PC-9 (cell line): ENCODE measurements at regions not wholly inside any gene's neighbourhood (a gene's known extent, or its start where the extent isn't known, plus 50 kb on each side); places are given as distances from the start of the nearest gene placed in this dataset.
"Not testable (repeated sequence)": the region's sequence is repeated elsewhere in the genome, so short reads cannot be mapped to it uniquely, and the experiment has no call there.

Source experiments
- BruUV-seq: library from RNA; stranded (reverse); fragments of 400-500 nt; replicated peaks from 2 replicates; lab custom pipeline; 2021; lab: Mats Ljungman, UMichigan
- CTCF ChIA-PET: fragments of 300-600 bp; sonication (Branson Sonifier 250); formaldehyde crosslinking; loops from one replicate; lab custom pipeline; 2022; ENCODE audit warnings: antibody characterized with exemption; lab: Charles Lee
- POLR2A ChIA-PET: fragments of 300-600 bp; sonication (Branson Sonifier 250); formaldehyde crosslinking; loops from one replicate; lab custom pipeline; 2022; ENCODE audit warnings: antibody characterized with exemption; ENCODE audit not compliant: unreplicated experiment; lab: Charles Lee
- DNase-seq, 2 experiments: peaks; one replicate each; pipeline versions ENCODE4 v3.0.0 to v3.0.0-alpha.2; 2015 to 2022; ENCODE audit warnings: mixed read lengths in 1 of 2
- H2AFZ ChIP-seq: fragments of 200-600 bp; sonication (generic); 2 replicates; pipeline ENCODE4 v1.8.1; 2017; ENCODE audit warnings: antibody characterized with exemption
- H3F3A ChIP-seq: fragments of 200-600 bp; sonication (generic); 2 replicates; pipeline ENCODE4 v1.8.1; 2017; ENCODE audit warnings: antibody characterized with exemption, mild to moderate bottlenecking, low read depth; ENCODE audit not compliant: insufficient read depth
- H3K27ac ChIP-seq: fragments of 200-600 bp; sonication (generic); 2 replicates; pipeline ENCODE4 v1.6.1; 2016; ENCODE audit warnings: mixed run types
- H3K27me3 ChIP-seq: fragments of 200-600 bp; sonication (generic); 2 replicates; pipeline ENCODE4 v1.6.1; 2016; ENCODE audit warnings: low read depth, mixed run types; ENCODE audit not compliant: insufficient read depth
- H3K36me3 ChIP-seq: fragments of 200-600 bp; sonication (generic); 2 replicates; pipeline ENCODE4 v1.6.1; 2016; ENCODE audit warnings: low read depth, mixed run types
- H3K4me1 ChIP-seq: fragments of 200-600 bp; sonication (generic); replicated peaks from 2 replicates; pipeline ENCODE4 v1.6.1; 2016; ENCODE audit warnings: mixed run types; ENCODE audit not compliant: insufficient read depth
- H3K4me2 ChIP-seq: fragments of 200-600 bp; sonication (generic); 2 replicates; pipeline ENCODE4 v1.6.1; 2017; ENCODE audit warnings: mixed run types
- H3K4me3 ChIP-seq: fragments of 200-600 bp; sonication (generic); 2 replicates; pipeline ENCODE4 v1.6.1; 2016; ENCODE audit warnings: mixed run types
- H3K79me2 ChIP-seq: fragments of 200-600 bp; sonication (generic); 2 replicates; pipeline ENCODE4 v1.6.1; 2017; ENCODE audit warnings: low read depth, mixed run types
- H3K9me2 ChIP-seq: fragments of 200-600 bp; sonication (generic); 2 replicates; pipeline ENCODE4 v1.8.1; 2017; ENCODE audit warnings: mild to moderate bottlenecking; ENCODE audit not compliant: insufficient read depth
- H3K9me3 ChIP-seq: fragments of 200-600 bp; sonication (generic); 2 replicates; pipeline ENCODE4 v1.8.1; 2016; ENCODE audit warnings: low read depth; ENCODE audit not compliant: insufficient read depth
- H4K20me1 ChIP-seq: fragments of 200-600 bp; sonication (generic); 2 replicates; pipeline ENCODE4 v1.8.1; 2017; ENCODE audit not compliant: insufficient read depth
- EZH2 ChIP-seq: fragments of 200-600 bp; sonication (generic); IDR thresholded peaks from 2 replicates; pipeline ENCODE4 v1.8.0; 2017; ENCODE audit warnings: antibody characterized with exemption, low read depth
- intact Hi-C: fragments of 100-400 bp; cut with micrococcal nuclease; formaldehyde crosslinking; loops from one replicate; pipeline ENCODE4 v1.10.0; 2022; ENCODE audit not compliant: unreplicated experiment
- TF ChIP-seq, protein P1 (sequence below): fragments of 200-600 bp; sonication (generic); conservative IDR thresholded peaks from 2 replicates; pipeline ENCODE4 v1.6.1; 2017; ENCODE audit warnings: mixed run types, antibody characterized with exemption, mild to moderate bottlenecking, moderate library complexity

- Histone ChIP-seq H3K9me2 (no peaks in the 10 kb centered on the region), H3K36me3 (no peaks in the 10 kb centered on the region), H3F3A (no peaks in the 10 kb centered on the region), H3K4me2 (no peak overlapping the region), H4K20me1 (no peaks in the 10 kb centered on the region), H3K79me2 (no peaks in the 10 kb centered on the region), H3K27ac (no peak overlapping the region), H3K4me1 (no peaks in the 10 kb centered on the region), H3K27me3 (no peaks in the 10 kb centered on the region), H2AFZ (no peak overlapping the region), H3K9me3 (no peaks in the 10 kb centered on the region), H3K4me3 (no peak overlapping the region)
- no peak for TF ChIP-seq EZH2
- TF ChIP-seq, protein P1, sequence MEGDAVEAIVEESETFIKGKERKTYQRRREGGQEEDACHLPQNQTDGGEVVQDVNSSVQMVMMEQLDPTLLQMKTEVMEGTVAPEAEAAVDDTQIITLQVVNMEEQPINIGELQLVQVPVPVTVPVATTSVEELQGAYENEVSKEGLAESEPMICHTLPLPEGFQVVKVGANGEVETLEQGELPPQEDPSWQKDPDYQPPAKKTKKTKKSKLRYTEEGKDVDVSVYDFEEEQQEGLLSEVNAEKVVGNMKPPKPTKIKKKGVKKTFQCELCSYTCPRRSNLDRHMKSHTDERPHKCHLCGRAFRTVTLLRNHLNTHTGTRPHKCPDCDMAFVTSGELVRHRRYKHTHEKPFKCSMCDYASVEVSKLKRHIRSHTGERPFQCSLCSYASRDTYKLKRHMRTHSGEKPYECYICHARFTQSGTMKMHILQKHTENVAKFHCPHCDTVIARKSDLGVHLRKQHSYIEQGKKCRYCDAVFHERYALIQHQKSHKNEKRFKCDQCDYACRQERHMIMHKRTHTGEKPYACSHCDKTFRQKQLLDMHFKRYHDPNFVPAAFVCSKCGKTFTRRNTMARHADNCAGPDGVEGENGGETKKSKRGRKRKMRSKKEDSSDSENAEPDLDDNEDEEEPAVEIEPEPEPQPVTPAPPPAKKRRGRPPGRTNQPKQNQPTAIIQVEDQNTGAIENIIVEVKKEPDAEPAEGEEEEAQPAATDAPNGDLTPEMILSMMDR = no peak
- ChIA-PET POLR2A (no interaction called here), CTCF (no interaction called here)
- intact Hi-C loops = no loop called here
- BruUV-seq = no TSS peak
- DNase-seq = no peak
Measured at GRCh38 chr14:101294136-101294535, 267.2 kb upstream of the DIO3 start.

- DNase-seq, H2AFZ ChIP-seq, CTCF ChIA-PET, H3K9me2 ChIP-seq, POLR2A ChIA-PET, H3K4me1 ChIP-seq, H3K27ac ChIP-seq, H4K20me1 ChIP-seq, H3K79me2 ChIP-seq, H3K27me3 ChIP-seq, H3F3A ChIP-seq, BruUV-seq, H3K36me3 ChIP-seq, H3K9me3 ChIP-seq, H3K4me2 ChIP-seq, intact Hi-C loops, H3K4me3 ChIP-seq: not testable (repeated sequence)
Measured at GRCh38 chr14:101299781-101300180, 261.5 kb upstream of the DIO3 start.

DNA sequence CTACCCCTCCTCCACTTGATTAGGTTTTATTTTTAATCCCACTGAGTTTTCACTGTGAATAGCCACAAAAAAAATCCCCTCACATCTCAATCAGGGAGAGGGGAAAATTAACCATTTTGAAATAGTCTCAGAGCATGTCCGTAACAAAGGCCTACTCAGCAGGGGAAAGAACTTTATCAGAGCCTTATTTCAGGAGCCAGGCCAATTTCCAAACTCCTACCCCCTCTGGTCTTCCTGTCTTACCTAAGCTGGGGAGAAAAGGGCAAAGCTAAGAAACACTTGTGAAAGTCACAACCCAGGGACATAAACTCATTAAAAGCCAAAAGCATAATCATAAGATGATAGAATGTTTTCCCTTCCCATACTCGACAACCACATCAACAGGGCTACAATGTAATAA is 260.3 kb upstream of the DIO3 start:
- BruUV-seq = no TSS peak
- POLR2A ChIA-PET = no interaction called here

GRCh38 chr14:101307162-101307561 is 254.1 kb upstream of the DIO3 start:
- DNase-seq, H3K27me3 ChIP-seq, H3K9me2 ChIP-seq, H4K20me1 ChIP-seq, intact Hi-C loops, BruUV-seq, POLR2A ChIA-PET, H3K4me1 ChIP-seq, H2AFZ ChIP-seq, H3F3A ChIP-seq, H3K27ac ChIP-seq, H3K4me3 ChIP-seq, CTCF ChIA-PET, H3K4me2 ChIP-seq, H3K79me2 ChIP-seq, H3K9me3 ChIP-seq, H3K36me3 ChIP-seq: not testable (repeated sequence)

More for the DNA sequence above, 260.3 kb upstream of the DIO3 start:
- Histone ChIP-seq H3K36me3 (no peaks in the 10 kb centered on the region), H3K79me2 (no peaks in the 10 kb centered on the region), H3K4me1 (no peaks in the 10 kb centered on the region), H3K27ac (no peak overlapping the region), H4K20me1 (no peaks in the 10 kb centered on the region; the same call in 1 of the 2 replicates), H3K27me3 (no peaks in the 10 kb centered on the region), H3K9me3 (no peaks in the 10 kb centered on the region), H3K9me2 (no peaks in the 10 kb centered on the region), H3K4me2 (no peak overlapping the region), H2AFZ (no peak overlapping the region), H3K4me3 (no peak overlapping the region), H3F3A (no peaks in the 10 kb centered on the region)
- intact Hi-C loops = no loop called here
- no peak for DNase-seq
- CTCF ChIA-PET = interaction anchor here (0.6 kb wide), 1 partner anchor 1388 kb away, joined by 4 read pairs; no protein-coding TSS in a partner anchor
- TF ChIP-seq, protein P1 = no peak
- TF ChIP-seq EZH2 = no peak

- H3K4me2 ChIP-seq, H3K36me3 ChIP-seq, H3K27me3 ChIP-seq, H3K4me3 ChIP-seq, H3K4me1 ChIP-seq, BruUV-seq, H4K20me1 ChIP-seq, CTCF ChIA-PET, intact Hi-C loops, H3K27ac ChIP-seq, H2AFZ ChIP-seq, DNase-seq, H3K9me2 ChIP-seq, POLR2A ChIA-PET, H3K79me2 ChIP-seq: not testable (repeated sequence)
- Histone ChIP-seq H3K9me3 (peaks cover 26% of the 10 kb centered on the region), H3F3A (peaks cover 11% of the 10 kb centered on the region; the same call in 1 of the 2 replicates)
Measured at GRCh38 chr14:101311186-101311585, 250.1 kb upstream of the DIO3 start.
